OCI-LY3 (cell line): ENCODE measurements at regions not wholly inside any gene's neighbourhood (a gene's known extent, or its start where the extent isn't known, plus 50 kb on each side); places are given as distances from the start of the nearest gene placed in this dataset.

Experiments used
- H2AFZ ChIP-seq: fragments of 200-600, 300-600 bp; shearing (Covaris generic); 2 replicates; pipeline ENCODE4 v1.6.0; 2014; ENCODE audit warnings: antibody characterized with exemption, low read depth, low read length
- H3K27ac ChIP-seq: fragments of 200-600, 300-600 bp; sonication (generic); 2 replicates; pipeline ENCODE4 v1.5.1; 2014; ENCODE audit warnings: mild to moderate bottlenecking, low read length, moderate library complexity, mixed read lengths
- H3K27me3 ChIP-seq: fragments of 200-600, 300-600 bp; sonication (generic); 2 replicates; pipeline ENCODE4 v1.6.1; 2014; ENCODE audit warnings: low read depth, low read length, mixed read lengths
- H3K36me3 ChIP-seq: fragments of 200-600, 300-600 bp; sonication (generic); replicated peaks from 2 replicates; pipeline ENCODE3; 2014; ENCODE audit warnings: low read depth, low read length, mixed read lengths
- H3K4me1 ChIP-seq: fragments of 300-600, 200-600 bp; sonication (generic); 2 replicates; pipeline ENCODE4 v1.6.1; 2014; ENCODE audit warnings: low read length, mixed read lengths
- H3K4me2 ChIP-seq: fragments of 200-600, 300-600 bp; sonication (generic); 2 replicates; pipeline ENCODE4 v1.6.1; 2014; ENCODE audit warnings: low read length, mixed read lengths
- H3K4me3 ChIP-seq: fragments of 300-600, 200-600 bp; sonication (generic); 2 replicates; pipeline ENCODE4 v1.5.1; 2014; ENCODE audit warnings: antibody characterized with exemption, mild to moderate bottlenecking, low read length, moderate library complexity
- H3K79me2 ChIP-seq: fragments of 300-600, 200-600 bp; shearing (Covaris generic); 2 replicates; pipeline ENCODE4 v1.6.1; 2014; ENCODE audit warnings: mild to moderate bottlenecking, low read length, mixed read lengths
- H3K9ac ChIP-seq: fragments of 300-600, 200-600 bp; shearing (Covaris generic); 2 replicates; pipeline ENCODE4 v1.6.0; 2014; ENCODE audit warnings: mild to moderate bottlenecking, low read length, moderate library complexity
- H3K9me3 ChIP-seq: fragments of 200-600, 300-600 bp; shearing (Covaris generic); 2 replicates; pipeline ENCODE4 v1.6.1; 2014; ENCODE audit warnings: low read length, mixed read lengths; ENCODE audit not compliant: insufficient read depth
- H4K20me1 ChIP-seq: fragments of 200-600, 300-600 bp; sonication (generic); 2 replicates; pipeline ENCODE4 v1.6.1; 2016; ENCODE audit warnings: low read length, mixed read lengths; ENCODE audit not compliant: insufficient read depth
- CTCF ChIP-seq: fragments of 200-600, 300-600 bp; sonication (generic); IDR thresholded peaks from 2 replicates; pipeline ENCODE4 v1.5.1; 2014; ENCODE audit warnings: antibody characterized with exemption, low read length, low read depth
- EZH2phosphoT487 ChIP-seq: fragments of 200-600 bp; shearing (Covaris generic); IDR thresholded peaks from 2 replicates; pipeline ENCODE4 v1.6.1; 2018; ENCODE audit warnings: antibody characterized with exemption, mixed run types, low read depth

- Histone ChIP-seq H2AFZ (no peak overlapping the region), H3K36me3 (no peaks in the 10 kb centered on the region), H3K9me3 (no peaks in the 10 kb centered on the region), H4K20me1 (no peaks in the 10 kb centered on the region), H3K27ac (no peak overlapping the region), H3K79me2 (no peaks in the 10 kb centered on the region), H3K4me3 (no peak overlapping the region), H3K4me1 (no peaks in the 10 kb centered on the region), H3K9ac (no peak overlapping the region), H3K27me3 (no peaks in the 10 kb centered on the region), H3K4me2 (no peak overlapping the region)
- TF ChIP-seq CTCF (no peak), EZH2phosphoT487 (no peak)
These were observed 1684.7 kb upstream of the RAG2 start for GRCh38 chr11:38282718-38283117.

GRCh38 chr11:38278457-38279141 lies 1680.6 kb upstream of the RAG2 start:
- Histone ChIP-seq H3K79me2 (no peaks in the 10 kb centered on the region), H3K27me3 (no peaks in the 10 kb centered on the region), H3K4me2 (no peak overlapping the region), H3K27ac (no peak overlapping the region), H3K9ac (no peak overlapping the region), H3K9me3 (no peaks in the 10 kb centered on the region), H2AFZ (no peak overlapping the region), H3K36me3 (no peaks in the 10 kb centered on the region), H3K4me1 (no peaks in the 10 kb centered on the region), H4K20me1 (no peaks in the 10 kb centered on the region), H3K4me3 (no peak overlapping the region)
- TF ChIP-seq EZH2phosphoT487: no peak
- TF ChIP-seq CTCF: no peak

- Histone ChIP-seq H3K79me2 (no peaks in the 10 kb centered on the region), H3K36me3 (no peaks in the 10 kb centered on the region), H4K20me1 (no peaks in the 10 kb centered on the region), H2AFZ (no peak overlapping the region), H3K9me3 (no peaks in the 10 kb centered on the region; the same call in 1 of the 2 replicates), H3K9ac (no peak overlapping the region), H3K4me2 (no peak overlapping the region), H3K27ac (no peak overlapping the region), H3K4me1 (no peaks in the 10 kb centered on the region), H3K27me3 (no peaks in the 10 kb centered on the region), H3K4me3 (no peak overlapping the region)
- TF ChIP-seq EZH2phosphoT487 (no peak), CTCF (no peak)
These were observed 1676.0 kb upstream of the RAG2 start for GRCh38 chr11:38274031-38274430.

GRCh38 chr11:38272376-38272775 lies 1674.3 kb upstream of the RAG2 start:
- TF ChIP-seq CTCF (no peak), EZH2phosphoT487 (no peak)
- no peak overlapping the region for H3K4me3 ChIP-seq
- H3K36me3 ChIP-seq: no peaks in the 10 kb centered on the region
- H4K20me1 ChIP-seq: no peaks in the 10 kb centered on the region
- no peak overlapping the region for H3K9ac ChIP-seq
- H3K9me3 ChIP-seq: no peaks in the 10 kb centered on the region; the same call in 1 of the 2 replicates
- H3K27ac ChIP-seq: no peak overlapping the region
- no peaks in the 10 kb centered on the region for H3K27me3 ChIP-seq
- no peaks in the 10 kb centered on the region for H3K4me1 ChIP-seq
- no peak overlapping the region for H2AFZ ChIP-seq
- no peak overlapping the region for H3K4me2 ChIP-seq
- H3K79me2 ChIP-seq: no peaks in the 10 kb centered on the region
